Ovary (tissue), 7 donors: ENCODE measurements at regions not wholly inside any gene's neighbourhood (a gene's known extent, or its start where the extent isn't known, plus 50 kb on each side); places are given as distances from the start of the nearest gene placed in this dataset.

Experiments
- DNase-seq, 5 donors: peaks; one replicate each; pipeline ENCODE4 v3.0.0-alpha.2; 2019 to 2020
- H3K27ac ChIP-seq, 2 donors: fragments of 200-600 bp; one replicate each; pipeline versions ENCODE4 v1.5.1 to v1.8.0; 2019 to 2022
- H3K27me3 ChIP-seq: fragments of 200-600 bp; one replicate; pipeline ENCODE4 v1.8.0; 2022
- H3K36me3 ChIP-seq: fragments of 200-600 bp; sonication (generic); one replicate; pipeline ENCODE4 v1.5.1; 2019
- H3K4me1 ChIP-seq: one replicate; pipeline ENCODE4 v1.8.1; 2013; ENCODE audit warnings: mild to moderate bottlenecking, moderate library complexity; ENCODE audit not compliant: insufficient read depth
- H3K4me3 ChIP-seq: fragments of 200-600 bp; sonication (generic); one replicate; pipeline ENCODE4 v1.5.1; 2017
- H3K9me3 ChIP-seq, 2 donors: fragments of 200-600 bp in 1 of 2; sonication (generic) in 1 of 2; one replicate each; pipeline versions ENCODE4 v1.5.1 to v1.8.1; 2013 to 2019; ENCODE audit warnings: mild to moderate bottlenecking in 1 of 2, moderate library complexity in 1 of 2
- CTCF ChIP-seq, 3 donors: fragments of 450-650 bp in 2 of 3; fragments of 200-600 bp in 1 of 3; IDR thresholded peaks; one replicate each; pipeline versions ENCODE4 v1.5.1 to v1.8.0; 2016 to 2022; ENCODE audit warnings: antibody characterized with exemption in 3 of 3, mild to moderate bottlenecking in 1 of 3
- EP300 ChIP-seq: sonication (generic); formaldehyde crosslinking; IDR thresholded peaks from one replicate; pipeline ENCODE4 v1.6.1; 2017; ENCODE audit warnings: antibody characterized with exemption
- POLR2A ChIP-seq: fragments of 450-650 bp; IDR thresholded peaks from one replicate; pipeline ENCODE4 v1.6.1; 2017; ENCODE audit warnings: antibody characterized with exemption, mild to moderate bottlenecking, moderate library complexity
- WGBS, 3 donors: extraction: QIAGEN DNeasy Blood & Tissue Kit in 1 of 3; methylation state at CpG; one replicate each; pipeline versions ENCODE4 v1.1.5 to v1.1.7; 2013 to 2017; 5-methylcytosine and 5-hydroxymethylcytosine counted together
- intact Hi-C, 4 donors: fragments of 100-400 bp; cut with DNase I; formaldehyde crosslinking; loops; one replicate each; pipeline versions ENCODE4 v1.11.0 to v1.15.1; 2022 to 2023
- donor health status: DM: no; HTN: no; CAD: no; lungs with moderate emphysema.
- donor health status: DM: no; HTN: no; CAD: no.
- donor health status: Bipolar disorder and iron deficiency.
- donor health status: DM: no; HTN: no; CAD: no.
- donor health status: DM: yes; HTN: yes; CAD: no.

DNA sequence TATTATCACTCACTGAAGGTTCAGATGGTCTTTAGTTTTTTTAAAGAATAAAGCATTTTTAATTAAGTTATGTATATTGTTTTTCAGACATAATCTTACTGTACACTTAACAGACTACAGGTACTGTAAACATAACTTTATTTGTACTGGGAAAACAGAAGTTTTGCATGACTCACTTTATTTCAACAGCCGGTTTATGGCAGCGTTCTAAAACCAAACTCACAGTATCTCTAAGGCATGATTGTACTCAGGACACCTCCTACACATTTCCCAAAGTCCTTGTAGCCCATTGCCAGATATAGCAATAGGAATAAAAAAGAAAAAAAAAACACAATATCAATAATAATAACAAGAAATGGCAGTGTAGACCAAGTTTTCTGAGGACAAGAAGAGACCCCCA is 1341.4 kb downstream of the FSCB start:
- 6 to 33% (median 7%) methylated on average over 2 of the region's 2 CpGs for WGBS, 3 donors
- no peak for DNase-seq
- Histone ChIP-seq H3K9me3 (no peaks in the 10 kb centered on the region), H3K4me3 (no peak overlapping the region), H3K27me3 (no peaks in the 10 kb centered on the region), H3K4me1 (no peaks in the 10 kb centered on the region), H3K36me3 (no peaks in the 10 kb centered on the region), H3K27ac (no peak overlapping the region)
- TF ChIP-seq POLR2A, result no peak
- TF ChIP-seq CTCF (IDR thresholded peaks at IDR 0.05), result no peak
- TF ChIP-seq EP300, result no peak
- intact Hi-C loops, result no loop called here

GRCh38 chr14:43161477-43161876 is 1345.6 kb downstream of the FSCB start:
- intact Hi-C loops, result no loop called here
- H3K27ac ChIP-seq, result no peak overlapping the region
- H3K4me3 ChIP-seq, result no peak overlapping the region
- no peak for DNase-seq
- WGBS, 3 donors, result 63 to 84% (median 70%) methylated on average over 3 of the region's 3 CpGs
- no peaks in the 10 kb centered on the region for H3K27me3 ChIP-seq
- no peaks in the 10 kb centered on the region for H3K4me1 ChIP-seq
- H3K36me3 ChIP-seq, result no peaks in the 10 kb centered on the region
- H3K9me3 ChIP-seq, result no peaks in the 10 kb centered on the region
- TF ChIP-seq POLR2A, result no peak
- TF ChIP-seq CTCF (IDR thresholded peaks at IDR 0.05), result no peak
- no peak for TF ChIP-seq EP300

DNA sequence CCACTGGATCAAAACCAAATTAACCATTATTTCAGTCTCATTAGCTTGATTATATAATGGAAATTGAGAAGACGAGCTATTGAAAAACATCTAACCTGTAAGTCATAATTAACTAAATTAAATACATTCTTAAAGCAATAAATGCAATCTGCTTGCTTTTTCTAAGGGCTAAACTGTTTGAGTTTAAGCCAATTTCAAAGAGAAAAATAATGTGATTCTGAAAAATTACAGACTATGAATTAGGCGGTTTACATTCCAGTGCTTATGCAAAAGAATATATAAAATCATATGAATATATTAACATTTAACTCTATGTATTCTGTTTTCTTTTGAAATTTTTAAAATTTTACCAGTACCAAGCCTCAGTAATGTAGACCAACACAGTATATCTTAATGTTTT is 1349.4 kb downstream of the FSCB start:
- 66 to 71% (median 69%) methylated on average over 2 of the region's 2 CpGs for WGBS, 3 donors
- intact Hi-C loops, result no loop called here
- H3K27ac ChIP-seq, result no peak overlapping the region

GRCh38 chr14:43155924-43156323 is 1351.2 kb downstream of the FSCB start:
- Histone ChIP-seq H3K36me3 (no peaks in the 10 kb centered on the region), H3K4me1 (no peaks in the 10 kb centered on the region), H3K4me3 (no peak overlapping the region), H3K9me3 (no peaks in the 10 kb centered on the region), H3K27ac (no peak overlapping the region), H3K27me3 (no peaks in the 10 kb centered on the region)
- intact Hi-C loops, result no loop called here
- 91 to 95% (median 94%) methylated on average over 2 of the region's 2 CpGs for WGBS, 3 donors
- no peak for TF ChIP-seq CTCF (IDR thresholded peaks at IDR 0.05)
- no peak for TF ChIP-seq POLR2A
- TF ChIP-seq EP300, result no peak
- DNase-seq, result no peak

More for the DNA sequence above, 1349.4 kb downstream of the FSCB start:
- H3K4me3 ChIP-seq, result no peak overlapping the region
- no peak for DNase-seq
- H3K4me1 ChIP-seq, result no peaks in the 10 kb centered on the region
- H3K27me3 ChIP-seq, result no peaks in the 10 kb centered on the region
- TF ChIP-seq CTCF (IDR thresholded peaks at IDR 0.05) (no peak), EP300 (no peak), POLR2A (no peak)
- H3K9me3 ChIP-seq, result no peaks in the 10 kb centered on the region
- no peaks in the 10 kb centered on the region for H3K36me3 ChIP-seq

GRCh38 chr14:43155258-43155657 is 1351.8 kb downstream of the FSCB start:
- TF ChIP-seq POLR2A (no peak), CTCF (IDR thresholded peaks at IDR 0.05) (no peak), EP300 (no peak)
- H3K9me3 ChIP-seq, result no peaks in the 10 kb centered on the region
- H3K36me3 ChIP-seq, result no peaks in the 10 kb centered on the region
- intact Hi-C loops, result no loop called here
- no peak overlapping the region for H3K4me3 ChIP-seq
- no peaks in the 10 kb centered on the region for H3K27me3 ChIP-seq
- 96 to 100% (median 97%) methylated on average over 1 of the region's 1 CpG for WGBS, 3 donors
- no peak for DNase-seq
- H3K27ac ChIP-seq, result no peak overlapping the region
- H3K4me1 ChIP-seq, result no peaks in the 10 kb centered on the region
